KG1 (cell line): ENCODE measurements at regions not wholly inside any gene's neighbourhood (a gene's known extent, or its start where the extent isn't known, plus 50 kb on each side); places are given as distances from the start of the nearest gene placed in this dataset.

Source experiments
- DNase-seq: peaks from one replicate; lab custom pipeline; 2025; lab: John Stamatoyannopoulos, UW

GRCh38 chr2:3100386-3100785, 277.2 kb downstream of the EIPR1 start:
- no peak for DNase-seq

- DNase-seq, result no peak
Measured at GRCh38 chr2:3099860-3100234, 277.8 kb downstream of the EIPR1 start.

- no peak for DNase-seq
Measured at GRCh38 chr2:3099145-3099859, 278.3 kb downstream of the EIPR1 start.

- DNase-seq, result no peak
Measured at GRCh38 chr2:3098231-3098630, 279.4 kb downstream of the EIPR1 start.

GRCh38 chr2:3097804-3098203, 279.8 kb downstream of the EIPR1 start:
- no peak for DNase-seq

GRCh38 chr2:3094999-3095958, 282.3 kb downstream of the EIPR1 start:
- DNase-seq, result no peak

GRCh38 chr2:3094318-3094717, 283.3 kb downstream of the EIPR1 start:
- no peak for DNase-seq

GRCh38 chr2:3091696-3092095, 285.9 kb downstream of the EIPR1 start:
- no peak for DNase-seq

GRCh38 chr2:3082705-3083104, 294.9 kb downstream of the EIPR1 start:
- DNase-seq, result no peak

GRCh38 chr2:3079959-3080948, 297.4 kb downstream of the EIPR1 start:
- no peak for DNase-seq

GRCh38 chr2:3079466-3079865, 298.2 kb downstream of the EIPR1 start:
- no peak for DNase-seq

GRCh38 chr2:3078684-3079083, 298.9 kb downstream of the EIPR1 start:
- DNase-seq, result no peak

GRCh38 chr2:3076848-3077642, 300.6 kb downstream of the EIPR1 start:
- no peak for DNase-seq

GRCh38 chr2:3075991-3076340, 301.7 kb downstream of the EIPR1 start:
- no peak for DNase-seq

GRCh38 chr2:3075316-3075990, 302.2 kb downstream of the EIPR1 start:
- DNase-seq, result no peak

- DNase-seq, result no peak
Measured at GRCh38 chr2:3073704-3074103, 303.9 kb downstream of the EIPR1 start.

- no peak for DNase-seq
Measured at GRCh38 chr2:3073041-3073595, 304.5 kb downstream of the EIPR1 start.

GRCh38 chr2:3071685-3072263, 305.8 kb downstream of the EIPR1 start:
- DNase-seq, result no peak

GRCh38 chr2:3066831-3067230, 310.8 kb downstream of the EIPR1 start:
- DNase-seq, result no peak

GRCh38 chr2:3065928-3066327, 311.7 kb downstream of the EIPR1 start:
- no peak for DNase-seq
